ENCODE measurements at regions not wholly inside any gene's neighbourhood (a gene's known extent, or its start where the extent isn't known, plus 50 kb on each side); places are given as distances from the start of the nearest gene placed in this dataset.

DNA sequence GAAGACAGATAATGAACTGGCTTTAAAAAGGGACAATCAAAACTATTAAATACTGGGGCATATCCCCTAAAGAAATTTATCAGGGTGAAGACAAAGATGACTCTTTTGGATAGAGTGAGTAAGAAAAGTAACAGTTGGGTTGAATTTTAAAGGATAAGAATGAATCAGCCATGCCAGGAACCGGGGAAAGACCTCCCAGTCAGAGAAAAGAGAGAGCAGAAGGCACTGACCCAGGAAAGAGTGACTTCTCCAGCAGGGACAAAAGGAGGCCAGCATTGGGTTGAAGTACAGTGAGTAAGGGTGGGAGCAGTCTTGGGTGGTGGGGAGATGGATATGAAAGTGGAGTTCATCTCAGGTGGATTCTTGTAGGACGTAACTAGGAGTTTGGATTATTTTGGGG lies 516.9 kb upstream of the JAG1 start:
- TF ChIP-seq CTCF (conservative IDR thresholded peaks at IDR 0.05 in 1 of 2, IDR thresholded peaks at IDR 0.05 in 1 of 2; ENCODE audit: extremely low read depth in 1 of 2, insufficient read depth in 1 of 2, low read depth in 1 of 2, low read length in 2 of 2) (no peak), EZH2 (IDR thresholded peaks at IDR 0.05; ENCODE audit: borderline replicate concordance, low read length) (no peak)

All from mammary epithelial cell (primary cell).